ENCODE measurements at regions not wholly inside any gene's neighbourhood (a gene's known extent, or its start where the extent isn't known, plus 50 kb on each side); places are given as distances from the start of the nearest gene placed in this dataset.

- peak; percentile 21 for TF ChIP-seq CTCF (IDR thresholded peaks at IDR 0.05; ENCODE audit: insufficient read depth, low read length, missing control alignments)
- CTCF ChIA-PET = interaction anchor here (1.5 kb wide), 2 partner anchors 11 to 169 kb away, joined by 3 to 5 read pairs; no protein-coding TSS in a partner anchor
- POLR2A ChIA-PET = no interaction called here
- DNase-seq (ENCODE audit: low read depth, low spot score) = no peak
- no peak overlapping the region for H3K4me3 ChIP-seq (ENCODE audit: low read depth, low read length)
These were observed 64.1 kb downstream of the ZNF641 start for GRCh38 chr12:48286665-48287064.

DNA sequence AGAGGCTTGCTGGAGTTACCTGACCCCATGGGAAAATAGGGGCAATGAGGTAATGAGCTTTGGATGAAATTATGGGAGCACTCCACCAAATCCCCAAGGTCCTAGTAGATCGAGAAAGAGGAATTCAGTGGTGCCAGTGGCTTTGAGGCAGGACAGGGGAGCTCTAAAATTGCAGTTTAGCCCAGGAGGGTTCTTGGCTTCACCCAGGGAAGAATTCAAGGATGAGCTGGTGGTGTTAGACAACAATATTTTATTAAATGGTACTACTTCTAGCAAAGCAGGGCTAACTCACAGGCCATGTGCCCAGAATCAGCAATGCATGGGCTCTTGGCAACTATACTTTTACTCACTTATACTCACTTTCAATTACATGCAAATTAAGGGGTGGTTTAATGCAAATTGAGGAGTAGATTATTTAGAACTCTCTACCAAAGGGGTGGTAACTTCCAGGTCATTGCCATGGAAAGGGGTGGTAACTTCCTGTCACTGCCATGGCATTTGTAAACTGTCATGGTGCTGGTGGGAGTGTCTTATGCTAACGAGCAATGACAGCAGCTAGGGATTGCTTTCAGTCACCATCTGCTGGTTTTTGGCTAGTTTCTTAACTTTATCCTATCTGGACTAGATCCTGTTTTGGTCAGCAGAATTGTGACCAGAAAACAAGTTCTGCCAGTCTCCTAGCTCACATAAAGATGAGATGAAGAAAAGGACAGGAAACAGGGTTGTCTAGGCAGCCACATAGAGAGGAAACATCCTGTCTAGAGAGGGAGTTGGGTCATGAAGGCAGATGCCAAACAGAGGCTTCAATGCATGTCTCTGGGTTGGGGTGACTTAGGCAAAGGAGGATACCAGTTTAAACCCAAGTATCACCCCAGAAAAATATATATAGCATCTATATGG is 64.7 kb downstream of the ZNF641 start:
- DNase-seq (ENCODE audit: low read depth, low spot score) = no peak
- no peak for TF ChIP-seq CTCF (IDR thresholded peaks at IDR 0.05; ENCODE audit: insufficient read depth, low read length, missing control alignments)
- CTCF ChIA-PET = interaction anchor here (0.6 to 1.5 kb wide), 3 partner anchors 12 to 332 kb away, joined by 3 to 5 read pairs (median 3); no protein-coding TSS in a partner anchor
- POLR2A ChIA-PET = no interaction called here
- H3K4me3 ChIP-seq (ENCODE audit: low read depth, low read length) = no peak overlapping the region

DNA sequence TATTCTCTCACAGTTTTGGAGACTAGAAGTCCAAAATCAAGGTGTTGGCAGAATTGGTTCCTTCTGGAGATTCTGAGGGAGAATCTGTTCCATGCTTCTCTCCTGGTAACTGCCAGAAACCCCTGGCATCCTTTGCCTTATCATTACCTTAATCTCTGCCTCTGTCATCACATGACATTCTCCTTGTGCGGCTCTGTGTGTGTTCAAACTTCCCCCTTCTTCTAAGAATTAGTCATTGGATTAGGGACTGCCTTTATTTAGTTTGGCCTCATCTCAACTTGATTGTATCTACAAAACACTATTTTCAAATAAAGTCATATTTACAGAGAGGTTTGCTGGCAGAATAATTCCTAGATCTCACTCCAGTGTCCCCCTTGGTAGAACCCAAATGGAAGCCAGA is 68.9 kb downstream of the ZNF641 start:
- DNase-seq (ENCODE audit: low read depth, low spot score) = no peak
- ChIA-PET POLR2A (no interaction called here), CTCF (no interaction called here)
- no peak overlapping the region for H3K4me3 ChIP-seq (ENCODE audit: low read depth, low read length)
- TF ChIP-seq CTCF (IDR thresholded peaks at IDR 0.05; ENCODE audit: insufficient read depth, low read length, missing control alignments) = no peak

- no peak overlapping the region for H3K4me3 ChIP-seq (ENCODE audit: low read depth, low read length)
- CTCF ChIA-PET = no interaction called here
- DNase-seq (ENCODE audit: low read depth, low spot score) = no peak
- POLR2A ChIA-PET = no interaction called here
- no peak for TF ChIP-seq CTCF (IDR thresholded peaks at IDR 0.05; ENCODE audit: insufficient read depth, low read length, missing control alignments)
These were observed 70.1 kb downstream of the ZNF641 start for GRCh38 chr12:48280572-48280971.

DNA sequence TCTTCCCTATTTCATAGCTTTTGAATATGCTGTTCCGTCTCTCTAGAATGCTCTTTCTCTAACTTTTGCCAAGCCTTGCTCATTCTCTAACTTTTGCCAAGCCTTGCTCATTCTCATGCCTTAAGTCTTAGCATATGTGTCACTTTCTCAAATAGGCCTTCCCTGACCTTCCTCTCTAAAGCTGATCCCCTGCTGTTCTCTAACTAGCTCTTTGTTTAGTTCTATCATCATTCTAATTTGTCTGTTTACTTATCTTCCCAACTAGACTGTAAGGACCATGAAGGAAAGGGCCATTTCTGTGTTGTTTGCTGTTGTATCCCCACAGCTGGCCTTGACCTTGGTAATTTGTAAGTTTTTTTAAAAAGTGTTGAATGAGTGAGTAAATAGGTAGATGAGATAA is 71.1 kb downstream of the ZNF641 start:
- ChIA-PET CTCF (no interaction called here), POLR2A (no interaction called here)
- H3K4me3 ChIP-seq (ENCODE audit: low read depth, low read length) = no peak overlapping the region
- no peak for DNase-seq (ENCODE audit: low read depth, low spot score)
- TF ChIP-seq CTCF (IDR thresholded peaks at IDR 0.05; ENCODE audit: insufficient read depth, low read length, missing control alignments) = no peak

DNA sequence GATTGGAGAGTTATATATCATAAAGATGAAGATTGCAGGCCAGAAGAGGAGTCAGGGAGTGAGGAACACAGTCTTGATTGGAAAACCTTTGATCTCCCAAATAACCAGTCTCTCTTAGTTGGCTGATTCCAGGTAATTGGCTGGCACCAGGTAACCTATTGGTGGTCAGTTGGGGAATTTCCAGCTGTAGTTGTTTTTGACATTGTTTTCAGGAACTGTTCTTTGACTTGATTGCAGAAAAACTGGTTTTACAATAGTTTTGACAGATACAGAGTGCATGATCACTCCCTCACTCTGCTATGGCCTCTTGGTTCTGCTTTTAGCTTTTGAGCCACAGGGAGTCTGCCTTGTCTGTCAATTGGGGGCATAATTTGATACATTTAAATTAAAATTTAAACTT is 71.6 kb downstream of the ZNF641 start:
- CTCF ChIA-PET = no interaction called here
- DNase-seq (ENCODE audit: low read depth, low spot score) = no peak
- no peak for TF ChIP-seq CTCF (IDR thresholded peaks at IDR 0.05; ENCODE audit: insufficient read depth, low read length, missing control alignments)
- POLR2A ChIA-PET = no interaction called here
- no peak overlapping the region for H3K4me3 ChIP-seq (ENCODE audit: low read depth, low read length)
